NCI-H345 (cell line): ENCODE measurements at regions not wholly inside any gene's neighbourhood (a gene's known extent, or its start where the extent isn't known, plus 50 kb on each side); places are given as distances from the start of the nearest gene placed in this dataset.
"Not testable (repeated sequence)": the region's sequence is repeated elsewhere in the genome, so short reads cannot be mapped to it uniquely, and the experiment has no call there.

Experiments
- DNase-seq: peaks from one replicate; lab custom pipeline; 2025; lab: John Stamatoyannopoulos, UW

DNA sequence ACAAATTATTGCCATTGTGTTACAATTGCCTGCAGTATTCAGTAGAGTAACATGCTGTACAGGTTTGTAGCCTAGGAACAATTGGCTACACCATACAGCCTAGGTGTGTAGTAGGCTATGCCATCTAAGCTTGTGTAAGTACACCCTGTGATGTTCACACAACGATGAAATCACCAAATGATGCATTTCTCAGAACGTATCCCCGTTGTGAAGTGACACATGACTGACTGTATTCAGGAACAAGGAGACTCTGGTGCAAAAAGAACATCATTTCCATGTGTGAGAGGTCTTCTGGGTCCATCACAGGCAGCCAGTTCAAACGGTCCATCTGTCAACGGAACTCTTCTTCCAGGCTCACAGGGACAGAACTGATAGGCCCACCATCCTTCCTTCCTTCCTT, 263.7 kb downstream of the ANAPC1 start:
- DNase-seq: no peak

DNA sequence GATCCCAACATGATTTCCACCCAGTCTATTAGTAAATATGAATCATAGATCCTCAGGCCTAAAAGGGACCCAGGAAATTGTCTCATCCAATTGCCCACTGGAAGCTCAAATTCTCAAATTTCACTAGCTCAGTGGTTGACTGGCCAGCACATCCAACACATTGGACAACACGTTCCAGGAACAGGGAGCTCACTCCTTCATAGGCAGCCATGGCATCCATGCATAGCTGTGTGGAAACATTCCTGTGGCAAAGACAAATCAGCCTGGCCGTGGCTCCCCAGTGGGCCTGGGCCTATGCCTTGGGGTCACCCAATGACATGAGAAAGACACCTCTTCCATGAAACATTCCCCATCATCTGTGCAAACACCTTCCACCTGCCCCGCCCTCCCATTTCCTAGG, 261.1 kb downstream of the ANAPC1 start:
- DNase-seq: no peak

DNA sequence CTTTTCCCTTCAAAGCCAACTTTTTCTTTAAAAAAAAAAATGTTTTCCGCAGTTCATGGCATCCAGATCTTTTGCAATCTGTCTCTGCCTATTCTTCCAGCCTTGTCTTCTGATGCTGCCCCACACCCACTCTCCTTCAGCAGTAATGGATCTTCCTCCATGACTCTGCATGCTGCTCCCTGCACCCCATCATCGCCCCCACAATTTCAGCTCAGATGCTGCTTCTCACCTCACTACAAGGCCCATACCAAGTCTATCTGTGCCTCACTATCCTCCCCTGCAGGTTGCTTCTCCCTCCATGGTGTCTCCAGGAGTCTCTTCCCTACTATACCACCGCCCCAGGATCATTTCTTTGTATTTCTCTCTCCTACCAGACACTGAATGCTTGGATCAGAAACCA, 260.6 kb downstream of the ANAPC1 start:
- DNase-seq: no peak

DNA sequence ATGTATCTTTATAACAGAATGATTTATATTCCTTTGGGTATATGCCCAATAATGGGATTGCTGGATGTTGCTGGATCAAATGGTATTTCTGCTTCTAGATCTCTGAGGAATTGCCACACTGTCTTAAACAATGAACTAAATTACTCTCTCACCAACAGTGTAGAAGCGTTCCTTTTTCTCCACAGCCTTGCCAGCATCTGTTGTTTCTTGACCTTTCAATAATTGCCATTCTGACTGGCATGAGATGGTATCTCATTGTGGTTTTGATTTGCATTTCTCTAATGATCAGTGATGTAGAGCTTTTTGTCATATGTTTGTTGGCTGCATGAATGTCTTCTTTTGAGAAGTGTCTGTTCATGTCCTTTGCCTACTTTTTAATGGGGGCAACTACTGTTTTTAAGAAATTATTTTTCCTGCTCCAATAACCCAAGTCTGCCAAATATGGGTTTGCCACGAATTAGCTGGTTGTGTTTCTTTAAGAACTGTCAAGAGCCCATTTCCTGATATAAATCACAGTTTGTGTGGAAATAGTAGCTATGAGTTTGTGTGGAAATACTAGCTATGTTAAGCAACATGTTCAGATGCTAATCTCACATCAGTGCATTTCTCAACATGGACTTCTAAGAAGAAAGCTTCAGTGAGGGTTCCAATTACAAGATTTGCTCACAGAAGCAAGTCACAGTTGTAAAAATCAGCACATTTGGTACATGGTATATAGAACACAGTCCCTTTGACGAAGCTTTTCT, 259.4 kb downstream of the ANAPC1 start:
- DNase-seq: no peak

DNA sequence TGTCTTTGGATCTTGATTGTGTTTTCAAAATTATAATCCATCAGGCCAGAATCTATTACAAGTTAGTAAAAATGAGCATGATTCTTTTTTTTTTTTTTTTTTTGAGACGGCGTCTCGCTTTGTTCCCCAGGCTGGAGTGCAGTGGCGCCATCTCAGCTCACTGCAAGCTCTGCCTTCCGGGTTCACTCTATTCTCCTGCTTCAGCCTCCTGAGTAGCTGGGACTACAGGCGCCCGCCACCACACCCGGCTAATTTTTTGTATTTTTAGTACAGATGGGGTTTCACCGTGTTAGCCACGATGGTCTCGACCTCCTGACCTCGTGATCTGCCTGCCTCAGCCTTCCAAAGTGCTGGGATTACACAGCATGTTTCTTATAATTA, 258.8 kb downstream of the ANAPC1 start:
- not testable (repeated sequence) for DNase-seq

DNA sequence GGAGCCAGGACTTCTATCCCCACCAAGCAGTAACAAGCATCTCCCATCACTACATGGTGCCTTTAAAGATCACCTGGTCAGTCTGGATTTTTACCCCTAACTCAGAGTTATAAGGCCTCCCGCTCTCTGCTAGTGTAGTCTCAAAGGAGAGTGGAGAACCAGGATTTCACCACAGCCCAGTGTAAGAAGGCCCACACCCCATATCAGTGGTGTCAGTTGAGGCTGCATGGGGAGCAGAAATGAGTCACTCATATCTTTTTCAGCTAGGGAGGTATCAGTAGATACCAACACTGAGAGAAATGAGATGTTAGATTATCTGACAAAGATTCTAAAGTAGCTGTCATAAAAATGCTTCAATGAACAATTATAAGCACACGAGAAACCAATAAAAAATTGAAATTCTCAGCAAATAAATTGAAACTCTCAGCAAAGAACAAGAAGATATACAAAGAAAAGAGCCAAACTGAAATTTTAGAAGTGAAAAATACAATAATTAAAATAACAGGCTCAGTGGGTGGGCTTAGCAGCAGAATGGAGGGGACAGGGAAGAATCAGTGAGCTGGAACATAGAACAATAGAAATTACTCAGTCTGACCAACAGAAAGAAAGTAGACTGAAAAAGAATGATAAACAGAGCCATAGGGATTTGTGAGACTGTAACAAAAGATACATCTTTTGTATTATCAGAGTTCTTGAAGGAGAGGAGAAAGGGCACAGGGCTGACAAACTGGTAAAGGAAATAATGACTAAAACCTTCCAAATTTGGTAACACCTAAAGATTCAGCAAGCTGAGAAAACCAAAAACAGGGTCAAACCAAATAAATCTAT, 257.7 kb downstream of the ANAPC1 start:
- no peak for DNase-seq

DNA sequence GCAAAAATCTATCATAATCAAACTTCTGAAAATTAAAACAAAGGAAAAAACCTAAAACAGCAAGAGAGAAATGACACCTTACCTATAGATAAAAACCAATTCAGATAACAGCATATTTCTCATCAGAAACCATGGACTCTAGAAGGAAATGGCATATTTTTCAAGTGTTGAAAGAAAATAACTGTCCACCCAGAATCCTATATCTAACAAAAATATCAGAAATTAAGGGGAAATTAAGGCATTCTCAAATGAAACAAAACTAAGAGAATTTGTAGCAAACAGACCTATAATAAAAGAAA, 257.2 kb downstream of the ANAPC1 start:
- DNase-seq: no peak

DNA sequence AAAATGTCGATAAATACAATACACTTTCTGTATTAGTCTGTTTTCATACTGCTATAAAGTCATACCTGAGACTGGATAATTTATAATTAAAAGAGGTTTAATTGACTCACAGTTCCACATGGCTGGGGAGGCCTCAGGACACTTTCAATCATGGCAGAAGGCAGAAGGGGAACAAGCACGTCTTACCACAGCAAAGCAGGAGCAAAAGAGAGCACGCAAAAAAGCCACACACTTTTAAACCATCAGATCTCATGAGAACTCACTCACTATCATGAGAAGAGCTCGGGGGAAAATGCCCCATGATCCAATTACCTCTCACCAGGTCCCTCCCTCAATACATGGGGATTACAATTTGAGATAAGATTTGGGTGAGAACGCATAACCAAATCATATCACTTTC, 256.7 kb downstream of the ANAPC1 start:
- DNase-seq: no peak

DNA sequence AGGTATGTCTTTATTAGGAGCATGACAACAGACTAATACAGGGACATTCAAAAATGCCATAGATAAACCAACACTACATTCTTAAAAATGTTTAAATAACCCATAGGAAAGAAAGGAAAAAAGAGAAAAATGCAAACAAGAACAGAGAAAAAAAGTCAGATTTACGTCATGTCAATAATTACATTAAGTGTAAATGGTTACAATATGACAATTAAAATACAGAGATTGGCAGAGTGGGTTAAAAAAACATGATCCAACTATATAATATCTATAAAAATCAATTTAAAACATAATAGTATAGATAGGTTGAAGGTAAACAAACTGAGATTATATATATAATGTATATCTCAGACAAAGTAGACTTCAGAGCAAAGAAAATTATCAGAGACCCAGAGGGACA, 255.8 kb downstream of the ANAPC1 start:
- DNase-seq: no peak

DNA sequence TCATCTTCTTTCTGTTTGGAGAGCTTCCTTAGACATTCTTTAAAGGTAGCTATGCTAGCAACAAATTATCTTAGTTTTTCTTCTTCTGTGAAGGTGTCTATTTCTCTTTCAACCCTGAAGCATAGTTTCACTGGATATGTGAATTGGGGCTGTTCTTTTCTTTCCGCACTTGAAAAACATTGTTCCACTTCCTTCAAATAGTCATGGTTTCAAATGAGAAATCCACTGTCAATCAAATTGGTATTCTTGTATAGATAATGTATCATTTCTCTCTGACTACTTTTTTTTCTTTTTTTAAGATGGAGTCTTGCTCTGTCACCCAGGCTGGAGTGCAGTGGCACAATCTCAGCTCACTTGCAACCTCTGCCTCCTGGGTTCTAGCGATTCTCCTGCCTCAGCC, 254.0 kb downstream of the ANAPC1 start:
- no peak for DNase-seq

DNA sequence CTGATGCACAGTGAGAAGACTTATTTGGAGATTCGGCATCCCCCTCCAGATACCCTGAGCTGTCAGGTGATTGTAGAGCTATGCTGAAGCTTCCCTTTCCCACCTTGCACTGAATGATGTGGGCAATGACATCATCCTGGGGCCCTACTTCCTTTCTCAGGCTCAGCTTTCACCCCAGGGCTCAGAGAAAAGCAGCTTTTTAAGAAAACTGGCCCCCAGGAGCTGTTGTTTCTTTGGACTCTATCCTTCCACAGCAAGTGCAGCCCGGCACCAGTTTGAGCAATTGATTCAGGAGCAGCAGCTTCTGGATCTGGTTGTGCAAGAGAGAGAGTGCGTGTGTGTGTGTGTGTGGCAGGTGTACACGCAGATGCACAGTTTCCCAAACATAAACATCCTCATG, 251.3 kb downstream of the ANAPC1 start:
- no peak for DNase-seq

DNA sequence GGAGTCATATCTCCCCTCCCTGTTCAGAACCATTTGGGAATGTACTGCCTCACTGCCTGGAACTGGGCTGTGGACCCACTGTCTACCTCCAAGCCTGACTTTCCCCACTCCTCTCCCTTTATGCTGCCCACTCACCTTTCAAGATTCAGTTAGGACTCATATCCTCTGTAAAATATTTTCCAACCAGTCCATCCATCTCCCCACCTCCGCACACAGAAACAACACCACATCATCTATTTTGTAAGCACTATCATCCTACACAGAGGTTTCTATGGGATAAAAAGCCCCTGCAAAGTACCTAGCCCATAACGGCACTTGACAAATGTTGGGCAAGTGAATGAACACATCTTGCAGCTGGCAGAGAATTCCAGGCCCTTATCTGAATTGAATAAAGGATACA, 250.8 kb downstream of the ANAPC1 start:
- DNase-seq: no peak

DNA sequence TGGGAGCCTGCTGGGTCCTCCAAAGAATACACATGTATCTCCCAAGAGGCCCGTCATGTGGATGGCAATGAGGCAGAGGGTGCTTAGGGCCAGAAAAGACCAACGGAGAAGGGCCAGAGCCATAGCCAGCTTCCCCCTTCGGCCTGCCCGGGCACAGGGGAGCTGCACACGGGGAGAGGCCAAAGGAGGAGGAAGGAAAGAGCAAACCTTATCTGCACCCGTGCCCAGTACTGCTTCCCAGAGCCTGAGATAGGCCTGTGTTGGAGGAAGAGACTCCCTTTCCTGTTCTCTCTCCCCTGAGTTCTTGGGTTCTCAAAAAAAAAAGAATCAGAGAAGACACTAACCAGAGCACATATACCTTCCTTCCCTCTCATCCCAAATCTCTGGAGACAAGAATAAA, 250.3 kb downstream of the ANAPC1 start:
- no peak for DNase-seq

DNA sequence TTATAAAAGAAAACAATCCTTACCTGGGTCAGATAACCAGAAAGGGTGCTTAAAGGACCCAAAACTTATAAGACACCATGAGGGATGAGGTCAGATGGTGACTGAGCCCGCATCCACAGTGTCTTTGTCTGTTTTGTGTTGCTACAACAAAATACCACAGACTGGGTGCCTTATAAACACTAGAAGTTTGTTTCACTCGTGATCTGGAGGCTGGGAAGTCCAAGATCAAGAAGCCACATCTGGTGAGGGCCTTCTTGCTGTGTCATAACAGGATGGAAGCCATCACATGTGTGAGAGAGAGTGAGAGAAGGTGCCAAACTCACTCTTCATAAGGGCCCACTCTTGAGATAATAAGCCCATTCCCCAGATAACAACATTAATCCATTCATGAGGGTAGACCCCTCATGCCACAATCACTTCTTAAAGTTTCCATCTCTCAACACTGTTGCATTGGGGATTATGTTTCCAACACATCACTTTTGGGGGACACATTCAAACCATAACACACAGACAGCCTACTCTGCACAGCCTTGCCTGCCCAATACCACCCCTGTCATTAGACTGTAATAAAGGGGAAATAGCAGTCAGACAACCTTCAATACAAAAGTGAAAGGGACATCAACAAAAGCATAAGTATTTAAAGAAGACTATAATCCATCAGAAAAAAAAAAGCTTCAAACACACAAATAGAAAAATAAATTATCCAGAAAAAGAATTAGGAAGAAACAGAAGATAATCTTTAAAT, 249.8 kb downstream of the ANAPC1 start:
- DNase-seq: no peak

DNA sequence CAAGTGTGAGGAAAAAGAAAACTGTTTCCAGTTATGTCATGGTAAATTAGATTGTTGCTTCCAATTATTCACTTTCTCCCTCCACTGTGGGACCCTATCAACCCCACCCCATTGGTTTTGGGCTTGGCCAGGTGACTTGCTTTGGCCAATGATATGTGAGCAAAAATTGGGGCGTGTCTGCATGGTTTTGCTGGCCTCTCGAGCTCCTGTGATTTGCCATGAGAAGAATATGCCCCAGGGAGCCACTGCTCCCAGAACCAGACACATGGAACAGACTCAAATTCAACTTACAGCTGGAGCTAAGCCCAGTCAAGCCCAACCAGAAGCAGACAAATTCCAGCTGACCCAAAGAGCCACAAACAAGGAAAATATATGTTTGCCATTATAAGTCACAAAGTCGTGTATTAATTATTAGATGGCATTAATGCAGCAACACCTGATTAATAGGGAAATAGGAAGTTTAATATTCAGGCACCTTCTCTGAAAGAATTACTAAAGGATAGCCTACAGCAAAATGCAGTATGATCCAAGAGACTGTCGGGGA, 248.9 kb downstream of the ANAPC1 start:
- no peak for DNase-seq

DNA sequence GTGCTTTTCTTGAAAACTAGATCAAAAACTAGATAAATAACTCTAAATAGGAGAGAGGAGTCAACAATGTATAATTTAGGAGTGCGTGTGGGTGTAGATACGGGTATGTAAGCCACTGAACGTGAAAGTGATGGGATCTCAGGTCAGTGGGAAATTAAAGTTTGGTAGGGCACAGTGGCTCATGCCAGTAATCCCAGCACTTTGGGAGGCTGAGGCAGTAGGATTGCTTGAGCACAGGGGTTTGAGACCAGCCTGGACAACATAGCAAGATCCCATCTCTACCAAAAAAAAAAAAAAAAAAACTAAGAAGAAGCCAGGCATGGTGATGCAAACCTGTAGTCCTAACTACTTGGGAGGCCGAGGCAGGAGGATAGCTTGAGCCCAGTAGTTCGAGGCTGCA, 247.1 kb downstream of the ANAPC1 start:
- no peak for DNase-seq

DNA sequence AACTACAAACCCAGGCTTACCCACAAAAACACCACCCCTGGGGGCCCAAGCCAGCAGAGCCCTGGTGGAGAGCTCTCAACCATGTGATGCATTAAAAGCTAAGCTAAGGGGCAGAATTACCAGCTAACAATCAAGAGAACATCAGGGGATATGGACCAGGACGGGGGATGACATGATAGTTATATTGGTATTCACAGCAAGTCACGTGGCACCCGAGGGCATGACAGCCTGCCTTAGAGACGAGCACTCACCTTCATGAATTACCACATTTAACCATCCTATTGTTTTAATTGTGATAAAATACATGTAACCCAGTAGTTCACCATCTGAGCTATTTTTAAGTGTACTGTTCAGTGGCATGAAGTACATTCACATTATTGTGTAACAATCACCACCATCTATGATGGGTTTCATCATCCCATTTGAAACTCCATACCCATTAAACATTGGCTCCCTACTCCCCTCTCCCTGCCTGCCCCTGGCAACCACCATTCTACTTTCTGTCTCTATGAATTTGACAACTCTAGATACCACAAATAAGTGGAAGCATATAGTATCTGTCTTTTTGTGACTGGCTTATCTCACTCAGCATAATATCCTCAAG, 245.6 kb downstream of the ANAPC1 start:
- DNase-seq: no peak

DNA sequence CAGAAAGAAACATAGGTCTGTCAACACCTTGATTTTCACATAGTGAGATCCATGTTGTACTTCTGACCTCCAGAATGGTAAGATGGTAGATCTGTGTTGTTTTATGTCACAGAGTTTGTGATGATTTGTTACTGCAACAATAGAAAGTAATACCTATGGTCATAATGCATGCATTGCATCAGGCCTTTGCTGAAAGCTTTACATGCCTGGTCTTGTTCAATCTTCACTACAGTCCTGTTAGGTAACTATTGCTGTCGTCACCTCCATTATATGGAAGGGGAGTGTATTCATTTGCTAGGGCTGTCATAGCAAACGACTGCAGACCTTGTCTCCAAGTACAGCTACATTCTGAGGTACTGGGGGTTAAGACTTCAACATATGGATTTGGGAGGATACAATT, 243.5 kb downstream of the ANAPC1 start:
- no peak for DNase-seq

DNA sequence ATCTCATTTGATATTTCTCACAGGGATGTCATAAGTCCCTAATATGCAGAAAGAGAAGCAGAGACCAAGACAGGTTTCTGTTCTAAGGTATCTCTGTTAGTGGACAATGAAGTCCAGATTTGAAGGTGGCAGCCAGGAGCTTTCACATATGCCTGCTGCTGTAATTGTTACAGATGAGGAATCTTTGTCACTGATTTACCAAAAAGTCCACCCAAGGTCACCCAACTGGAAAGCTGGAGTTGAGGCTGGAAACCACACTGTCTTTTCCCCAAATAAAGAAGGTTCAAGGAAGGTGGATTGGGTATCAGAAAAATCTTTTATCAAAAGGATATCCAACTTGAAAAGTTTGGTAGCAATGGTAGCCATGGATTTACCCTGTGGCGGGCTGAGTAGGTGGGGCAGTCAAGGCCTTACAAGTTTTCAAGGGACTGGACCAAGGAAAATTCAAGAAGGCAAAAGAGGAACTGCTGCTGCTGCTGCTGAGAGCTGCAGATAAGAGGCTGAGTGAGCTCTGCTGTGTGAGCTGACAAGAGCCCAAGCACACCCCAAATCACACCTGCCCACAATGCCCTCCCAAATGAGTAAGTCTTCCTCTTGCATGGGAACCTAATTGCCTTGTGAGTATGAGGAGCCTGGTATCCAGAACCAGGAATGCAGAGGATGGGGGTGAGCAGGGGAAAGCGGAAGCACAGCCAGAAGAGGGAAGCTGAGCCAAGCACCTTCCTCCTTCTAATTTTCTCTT, 241.2 kb downstream of the ANAPC1 start:
- no peak for DNase-seq

DNA sequence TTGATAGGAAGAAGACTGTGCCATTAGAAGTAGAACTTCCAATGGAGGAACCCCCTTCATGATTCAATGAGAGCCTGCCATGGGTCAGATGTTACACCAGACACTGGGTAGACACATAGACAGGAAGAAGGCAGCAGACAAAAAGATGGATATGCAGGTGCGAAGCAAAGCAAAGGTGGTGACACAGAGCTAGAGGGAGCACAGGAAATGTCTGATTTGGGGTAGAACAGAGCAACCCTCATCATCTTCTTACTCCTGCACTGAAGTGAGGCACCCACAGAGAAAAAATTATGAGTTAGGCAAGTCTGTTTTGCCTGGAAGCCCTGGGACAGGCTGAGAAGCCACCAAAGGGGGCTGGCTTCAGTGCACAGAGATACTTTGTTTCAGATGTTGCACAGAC, 240.2 kb downstream of the ANAPC1 start:
- no peak for DNase-seq

DNA sequence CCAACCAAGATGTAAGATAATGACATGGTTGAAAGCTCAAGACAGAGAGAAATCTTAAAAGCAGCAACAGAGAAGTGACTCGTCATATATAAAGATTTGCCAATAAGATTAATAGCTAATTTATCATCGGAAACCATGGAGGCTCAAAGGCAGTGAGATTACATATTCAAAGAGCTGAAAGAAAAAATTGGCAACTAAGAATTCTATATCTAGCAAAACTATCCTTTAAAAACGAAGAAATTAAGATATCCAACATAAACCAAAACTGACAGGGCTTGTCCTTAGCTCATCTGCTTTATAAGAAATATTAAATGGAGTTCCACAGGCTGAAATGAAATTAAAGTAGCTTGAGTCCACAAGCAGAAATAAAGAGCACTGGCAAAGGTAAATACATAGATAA, 236.6 kb downstream of the ANAPC1 start:
- no peak for DNase-seq

DNA sequence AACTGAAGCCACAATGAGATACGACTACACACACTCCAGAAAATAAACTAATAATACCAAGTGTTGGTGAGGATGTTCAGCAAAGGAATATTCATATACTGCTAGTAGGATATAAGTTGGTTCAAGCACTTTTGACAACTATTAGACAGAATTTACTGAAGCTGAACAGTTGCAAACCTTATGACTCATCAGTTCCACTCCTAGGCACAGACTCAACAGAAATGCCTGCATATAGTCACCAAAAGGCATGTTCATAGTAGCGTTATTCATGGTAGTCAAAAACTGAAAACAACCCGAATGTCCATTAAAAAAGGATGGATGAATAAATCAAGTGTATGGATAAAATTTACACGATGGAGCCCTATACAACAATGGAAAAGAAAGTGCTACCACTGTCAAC, 232.0 kb downstream of the ANAPC1 start:
- DNase-seq: no peak
